Ecto neural progenitor cell (in vitro differentiated cells): ENCODE measurements at regions not wholly inside any gene's neighbourhood (a gene's known extent, or its start where the extent isn't known, plus 50 kb on each side); places are given as distances from the start of the nearest gene placed in this dataset.
"Not testable (repeated sequence)": the region's sequence is repeated elsewhere in the genome, so short reads cannot be mapped to it uniquely, and the experiment has no call there.

ENCODE experiments used
- DNase-seq: peaks from one replicate; pipeline ENCODE4 v3.0.0-alpha.2; 2018; ENCODE audit warnings: low spot score

DNA sequence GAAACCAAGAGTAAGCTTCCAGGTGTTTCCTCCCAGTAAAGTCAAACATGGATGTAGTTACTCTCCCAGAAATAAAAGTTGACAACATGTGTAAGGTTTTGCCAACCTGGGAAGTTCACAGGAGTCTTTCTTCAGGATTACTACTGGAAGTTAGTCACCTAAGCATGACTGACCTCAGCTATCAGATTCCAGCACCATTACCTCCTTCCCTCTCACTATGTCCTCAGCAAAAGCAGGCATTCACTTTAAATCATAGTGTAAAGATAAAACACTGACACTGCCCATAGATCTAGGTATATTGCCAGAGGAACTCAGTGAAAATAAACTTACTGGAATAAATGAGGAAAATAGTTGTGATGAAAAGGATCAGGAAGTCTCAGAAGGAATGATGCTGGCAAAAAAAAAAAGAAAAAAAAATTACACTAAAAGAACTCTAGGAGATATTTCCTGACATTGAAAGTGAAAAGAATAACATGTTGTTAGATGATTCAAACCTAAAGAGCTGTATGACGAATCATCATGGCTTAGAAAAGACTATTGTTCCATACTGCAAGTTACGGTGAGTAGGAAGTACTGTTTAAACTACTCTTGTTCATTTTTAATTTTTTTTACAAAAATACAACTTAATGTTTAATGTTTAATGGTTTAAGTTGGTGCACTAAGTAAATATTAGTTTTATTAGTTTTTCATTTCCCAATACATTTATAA, 484.5 kb upstream of the ZNF804A start:
- DNase-seq, result no peak

DNA sequence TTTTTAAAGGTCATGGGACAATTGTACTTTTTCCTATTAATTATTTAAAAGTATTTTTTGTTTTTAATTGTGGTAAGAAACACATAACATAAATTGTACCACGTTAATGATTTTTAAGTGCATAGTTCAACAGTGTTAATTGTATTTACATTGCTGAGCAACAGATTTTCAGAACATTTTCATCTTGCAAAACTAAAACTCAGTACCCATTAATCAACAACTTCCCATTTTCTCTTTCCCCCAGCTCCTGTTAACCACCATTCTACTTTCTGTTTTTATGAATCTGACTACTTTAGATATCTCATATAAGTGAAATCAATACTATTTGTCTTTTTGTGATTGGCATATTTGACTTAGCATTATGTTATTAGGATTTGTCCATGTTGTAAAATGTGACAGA, 483.9 kb upstream of the ZNF804A start:
- DNase-seq, result no peak

DNA sequence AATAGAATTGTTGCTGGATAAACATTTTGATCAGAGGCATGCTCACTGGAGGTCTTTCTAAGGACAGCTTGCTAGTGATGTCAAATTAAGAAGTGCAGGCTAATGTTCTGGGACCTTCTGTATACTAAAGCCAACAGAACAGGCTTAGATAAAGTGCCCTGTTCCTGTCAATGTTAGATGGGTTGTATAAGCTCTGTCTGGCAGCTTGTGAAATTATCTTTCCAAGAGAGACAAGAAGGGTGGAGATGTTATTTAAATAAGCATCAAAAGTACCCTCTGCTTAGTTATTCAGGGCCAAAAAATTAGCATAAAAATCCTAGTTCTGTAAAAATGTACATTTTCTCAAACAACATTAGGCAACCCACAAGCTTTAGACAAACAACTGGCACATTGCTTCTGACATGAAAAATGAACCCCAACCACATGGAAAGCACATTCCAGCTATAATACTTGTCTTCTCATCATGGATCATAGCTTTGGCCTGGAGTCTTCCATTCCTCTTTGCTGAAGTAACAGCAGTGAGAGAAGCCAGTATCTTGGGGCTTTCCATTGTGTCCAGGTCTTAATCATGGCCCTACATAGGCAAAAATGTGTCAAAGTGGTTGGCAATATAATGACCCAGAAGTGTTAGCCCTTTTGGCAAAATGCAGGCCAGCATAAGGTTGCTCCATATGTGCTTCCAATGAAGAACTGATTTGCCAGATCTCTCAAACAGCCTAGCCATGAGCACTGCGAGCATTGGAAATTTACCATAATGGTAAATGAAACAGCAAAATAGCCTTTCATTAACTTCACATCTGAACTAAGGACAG, 478.1 kb upstream of the ZNF804A start:
- DNase-seq, result no peak

DNA sequence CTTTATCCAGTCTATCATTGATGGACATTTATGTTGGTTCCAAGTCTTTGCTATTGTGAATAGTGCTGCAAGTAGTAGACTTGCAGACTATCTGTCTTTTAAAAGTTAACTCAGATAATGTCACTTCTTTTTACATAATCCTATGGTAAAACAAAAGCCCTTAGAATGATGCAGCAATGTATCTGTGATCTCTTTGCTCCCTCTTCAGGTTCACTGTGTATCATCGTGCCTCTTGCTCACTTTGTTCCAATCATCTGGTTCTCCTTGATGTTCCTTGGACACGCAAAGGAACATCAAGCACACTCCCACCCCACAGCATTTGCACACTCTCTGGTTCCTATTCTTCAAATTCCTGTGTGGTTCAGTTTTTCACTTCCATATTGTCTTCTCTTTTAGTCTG, 472.5 kb upstream of the ZNF804A start:
- no peak for DNase-seq

DNA sequence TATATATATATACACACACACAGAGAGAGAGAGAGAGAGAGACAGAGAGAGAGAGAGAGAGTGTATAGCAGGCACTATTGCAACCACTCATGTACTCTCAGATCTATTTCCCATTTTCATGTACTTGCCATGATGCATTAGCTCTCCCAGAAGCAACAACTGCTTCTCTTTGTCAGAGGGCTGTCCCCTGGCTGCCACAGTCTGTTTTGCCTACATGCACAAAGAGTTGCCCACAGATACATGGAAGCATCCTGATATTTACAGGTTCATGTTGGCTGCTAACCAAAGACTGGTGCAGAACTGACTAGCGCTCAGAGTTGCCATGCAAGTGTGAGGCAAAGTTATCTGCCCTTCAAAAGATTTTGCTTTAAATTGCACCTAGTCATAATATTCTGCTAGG, 469.3 kb upstream of the ZNF804A start:
- DNase-seq, result no peak

DNA sequence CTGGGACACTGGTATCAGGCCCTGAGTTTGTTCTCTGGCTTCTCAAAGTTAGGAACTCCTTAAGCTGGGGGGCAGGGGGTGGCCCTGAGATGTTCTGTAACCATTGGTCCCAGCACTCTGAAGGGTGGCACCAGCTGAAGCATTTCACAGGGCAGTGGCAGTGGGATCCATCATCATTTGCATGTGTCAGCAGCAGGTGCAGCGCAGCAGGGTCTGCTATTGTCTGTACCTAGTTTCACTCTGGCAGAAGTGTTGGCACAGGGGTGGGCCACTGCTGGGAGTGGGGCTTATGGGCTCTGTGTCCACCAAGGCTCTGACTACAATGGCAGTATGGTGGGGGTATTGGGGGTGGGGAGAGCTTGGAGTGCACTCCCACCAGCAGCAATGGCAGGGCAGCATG, 460.4 kb upstream of the ZNF804A start:
- DNase-seq, result no peak

DNA sequence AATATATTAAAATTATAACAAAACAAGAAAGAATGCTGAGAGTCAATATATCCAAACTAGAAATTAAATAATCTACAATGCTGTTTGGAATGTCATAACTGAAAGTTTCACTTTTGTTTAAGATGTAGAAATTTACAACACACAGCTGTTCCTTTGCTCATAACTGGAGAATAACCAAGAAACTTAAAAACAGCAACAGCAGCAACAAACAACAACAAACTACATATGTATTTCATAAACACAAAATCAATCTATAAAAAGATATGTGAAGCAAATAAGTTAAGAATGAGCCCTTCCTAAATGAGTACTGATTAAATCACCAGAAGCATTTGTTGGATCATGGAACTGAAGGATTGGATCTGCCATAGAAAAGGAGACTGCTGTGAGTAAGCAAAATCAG, 456.5 kb upstream of the ZNF804A start:
- DNase-seq, result no peak

DNA sequence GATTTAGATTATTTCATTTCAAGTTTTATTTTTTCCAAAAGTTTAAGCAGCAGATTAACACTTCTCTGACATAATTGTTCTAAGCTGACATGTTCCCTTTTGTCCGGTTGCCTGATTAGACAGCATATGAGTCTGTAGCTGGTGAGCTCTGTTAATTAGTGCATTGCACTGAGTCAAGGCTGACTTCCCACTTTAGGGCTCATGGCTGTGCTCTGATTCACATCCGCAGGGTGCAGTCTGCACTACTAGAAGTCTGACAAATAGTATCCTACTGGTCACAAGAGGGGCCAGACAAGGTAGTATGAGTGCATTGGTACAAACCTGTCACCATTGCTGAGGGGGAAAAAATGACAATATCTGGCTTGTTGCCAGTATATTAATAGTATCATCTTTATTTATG, 443.9 kb upstream of the ZNF804A start:
- DNase-seq, result no peak

DNA sequence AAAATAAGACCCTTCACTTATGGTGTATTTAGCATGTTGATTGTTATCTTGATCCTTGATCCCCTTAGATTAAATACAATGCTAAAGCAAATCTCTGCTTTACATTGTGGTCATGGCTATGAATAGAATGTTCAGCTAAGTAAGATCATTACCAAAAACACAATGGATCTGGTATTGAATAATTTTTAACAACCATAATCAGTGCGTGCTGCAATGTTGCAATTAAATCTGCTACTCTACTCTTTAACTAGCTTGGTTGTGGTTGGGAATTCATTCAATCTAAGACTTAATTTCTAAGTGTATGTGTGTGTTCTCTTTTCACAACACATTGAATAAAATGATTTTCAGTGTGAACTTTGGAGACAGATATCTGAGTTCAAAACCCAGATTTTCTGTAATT, 442.5 kb upstream of the ZNF804A start:
- DNase-seq, result no peak

DNA sequence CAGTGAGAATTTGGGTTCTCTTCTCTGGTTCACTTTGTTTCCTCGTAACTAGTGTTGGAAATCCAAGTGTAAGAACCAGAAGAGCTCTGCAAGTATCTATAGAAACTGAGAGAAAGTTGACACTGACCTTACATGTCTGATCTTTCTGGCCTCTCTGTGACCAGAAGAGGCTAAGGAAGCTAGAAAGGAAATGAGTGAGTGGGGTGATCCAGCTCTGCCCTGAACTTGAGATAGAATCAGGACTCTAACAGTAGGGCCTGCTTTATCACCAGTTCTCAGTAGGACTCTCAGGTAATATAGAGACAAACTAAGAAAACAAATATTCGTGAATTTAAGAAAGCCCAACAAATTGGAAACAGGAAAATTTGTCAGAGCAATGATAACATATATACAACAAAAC, 441.2 kb upstream of the ZNF804A start:
- DNase-seq, result no peak

DNA sequence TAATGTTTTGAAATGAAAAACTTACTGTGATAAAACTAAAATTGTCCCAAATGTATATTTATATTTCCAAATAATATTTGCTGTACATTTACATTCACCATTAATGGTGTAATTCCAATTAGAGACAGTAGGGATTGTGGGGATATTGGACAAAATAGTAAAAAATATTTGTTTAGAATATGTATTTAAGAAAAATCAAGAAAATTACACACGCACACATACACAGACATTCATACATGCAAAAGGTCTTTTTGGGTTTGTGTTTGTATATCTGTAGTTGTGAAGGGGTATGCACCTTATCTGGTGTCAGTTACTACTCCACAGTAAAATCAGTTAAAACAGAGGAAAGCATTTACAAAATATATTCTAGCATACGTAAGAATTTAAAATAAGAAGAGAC, 435.9 kb upstream of the ZNF804A start:
- no peak for DNase-seq

DNA sequence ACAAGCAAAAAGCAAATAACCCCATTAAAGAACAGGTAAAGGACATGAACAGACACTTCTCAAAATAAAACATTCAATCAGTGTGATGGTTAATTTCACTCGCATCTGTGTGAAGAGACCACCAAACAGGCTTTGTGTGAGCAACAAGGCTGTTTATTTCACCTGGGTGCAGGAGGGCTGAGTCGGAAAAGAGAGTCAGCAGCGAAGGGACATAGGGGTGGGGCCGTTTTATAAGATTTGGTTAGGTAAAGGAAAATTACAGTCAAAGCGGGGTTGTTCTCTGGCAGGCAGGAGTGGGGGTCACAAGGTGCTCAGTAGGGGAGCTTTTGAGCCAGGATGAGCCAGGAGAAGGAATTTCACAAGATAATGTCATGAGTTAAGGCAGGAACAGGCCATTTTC, 429.5 kb upstream of the ZNF804A start:
- DNase-seq, result not testable (repeated sequence)

DNA sequence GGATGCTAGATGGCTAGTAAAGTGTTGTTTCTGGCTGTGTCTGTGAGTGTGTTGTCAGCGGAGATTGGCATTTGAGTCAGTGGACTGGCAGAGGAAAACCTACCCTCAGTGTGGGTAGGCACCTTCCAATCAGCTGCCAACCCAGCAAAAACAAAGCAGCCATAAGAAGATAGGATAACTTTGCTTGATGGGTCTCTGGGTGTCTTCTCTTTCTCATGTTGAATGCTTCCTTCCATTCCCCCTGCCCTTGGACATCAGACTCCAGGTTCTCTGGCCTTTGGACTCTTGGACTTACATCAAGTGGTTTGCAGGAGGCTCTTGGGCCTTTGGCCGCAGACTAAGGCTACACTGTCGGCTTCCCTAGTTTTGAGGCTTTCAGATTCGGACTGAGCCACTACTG, 429.0 kb upstream of the ZNF804A start:
- DNase-seq, result no peak

DNA sequence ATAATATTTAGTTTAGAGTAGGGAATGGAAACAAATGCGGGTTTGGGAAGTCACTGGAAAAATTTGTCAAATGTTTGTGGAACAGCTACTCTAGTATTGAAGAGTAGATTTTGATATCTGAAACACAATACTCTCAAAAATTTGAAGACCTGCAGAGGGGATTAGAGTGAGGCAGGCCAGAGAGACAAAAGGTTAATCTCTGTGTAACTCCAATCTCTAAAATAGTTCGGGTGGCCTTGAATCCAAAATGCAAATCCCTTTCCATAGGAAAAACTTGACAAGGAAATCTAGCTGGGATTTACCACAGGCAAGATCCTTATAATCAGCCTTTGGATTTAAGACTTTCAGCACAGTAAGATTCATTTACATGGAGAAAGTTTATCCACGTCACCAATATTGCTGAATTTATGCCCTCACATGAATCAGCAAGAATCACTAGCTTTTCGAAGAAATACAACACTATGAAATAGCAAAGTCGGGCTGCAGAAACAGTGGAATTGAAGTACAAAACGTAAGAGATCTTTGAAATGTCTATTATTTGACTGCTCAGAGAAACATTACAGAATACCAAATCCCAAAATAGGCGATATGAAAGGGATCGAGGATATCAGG, 423.7 kb upstream of the ZNF804A start:
- DNase-seq, result no peak

DNA sequence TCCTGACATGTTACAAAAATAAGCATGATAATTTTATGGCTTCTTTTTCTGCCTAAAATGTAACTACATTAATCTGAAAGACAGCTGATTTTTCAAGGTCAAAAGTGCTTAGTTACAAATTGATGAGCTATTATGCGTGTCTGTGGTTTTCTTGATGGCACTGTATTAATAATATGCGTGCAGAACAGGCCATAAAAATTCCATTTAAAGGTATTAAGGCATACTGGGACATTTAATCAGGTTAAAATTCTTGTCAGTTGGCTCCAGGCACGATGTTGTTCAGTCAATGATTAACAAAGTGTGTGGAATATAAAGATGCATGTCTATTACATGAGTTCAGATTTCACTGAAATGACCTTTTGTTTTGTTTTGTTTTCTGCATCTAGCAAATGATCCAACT, 420.1 kb upstream of the ZNF804A start:
- DNase-seq, result no peak

DNA sequence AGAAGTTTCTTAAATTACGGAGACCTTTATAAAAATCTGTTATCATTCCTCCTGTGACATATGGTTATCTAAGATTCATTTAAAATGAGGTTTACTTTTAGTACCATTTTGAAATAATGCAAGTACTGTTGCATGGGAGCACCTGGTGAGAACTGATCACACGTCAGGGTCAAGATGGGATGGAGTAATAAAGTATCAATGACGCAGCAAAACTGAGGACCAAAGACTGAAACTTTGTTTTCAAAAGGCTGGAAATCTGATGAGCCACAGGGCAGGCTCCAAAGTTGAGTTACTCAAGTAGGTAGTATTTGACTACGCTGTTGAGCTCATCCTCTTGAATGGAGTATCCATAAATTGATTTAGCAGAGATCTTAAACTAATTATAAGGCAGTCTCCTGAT, 411.9 kb upstream of the ZNF804A start:
- DNase-seq, result no peak

DNA sequence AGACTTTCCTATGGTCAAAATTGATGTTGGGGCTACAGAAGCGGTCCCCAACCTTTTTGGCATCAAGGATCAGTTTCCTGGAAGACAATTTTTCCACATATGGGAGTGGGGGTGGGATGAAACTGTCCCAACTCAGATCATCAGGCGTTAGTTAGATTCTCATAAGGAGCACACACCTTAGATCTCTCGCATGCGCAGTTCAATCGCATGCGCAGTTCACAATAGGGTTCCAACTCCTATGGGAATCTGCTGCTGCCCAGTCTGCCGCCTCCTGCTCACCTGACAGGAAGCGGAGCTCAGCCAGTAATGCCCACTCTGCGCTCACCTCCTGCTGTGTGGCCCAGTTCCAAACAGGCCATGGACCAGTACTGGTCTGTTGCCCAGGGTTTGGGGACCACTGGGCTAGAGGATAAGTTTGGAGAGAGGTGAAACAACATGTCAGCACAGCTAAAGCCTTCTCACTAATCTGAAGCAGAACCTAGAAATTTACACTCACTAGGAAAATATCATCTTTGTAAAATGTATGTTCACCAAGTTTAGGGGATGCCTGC, 410.8 kb upstream of the ZNF804A start:
- DNase-seq, result no peak

DNA sequence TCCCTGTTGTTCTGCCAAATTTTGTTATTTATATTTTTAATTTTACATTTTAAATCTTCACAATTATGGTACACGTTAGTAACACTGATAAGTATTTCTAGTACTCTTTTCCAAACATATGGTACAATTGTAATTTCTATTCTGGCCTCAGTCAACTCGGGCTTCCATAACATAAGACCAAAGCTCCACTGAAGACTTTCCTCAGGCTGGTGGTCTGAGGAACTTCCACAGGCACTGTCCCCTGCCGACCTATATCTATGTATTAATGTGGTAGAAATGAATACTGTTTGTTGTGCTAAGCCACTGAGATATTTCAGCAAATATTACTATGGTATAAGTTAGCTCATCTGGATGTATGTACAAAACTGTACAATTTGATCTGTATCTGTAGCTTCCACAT, 407.6 kb upstream of the ZNF804A start:
- DNase-seq, result no peak

DNA sequence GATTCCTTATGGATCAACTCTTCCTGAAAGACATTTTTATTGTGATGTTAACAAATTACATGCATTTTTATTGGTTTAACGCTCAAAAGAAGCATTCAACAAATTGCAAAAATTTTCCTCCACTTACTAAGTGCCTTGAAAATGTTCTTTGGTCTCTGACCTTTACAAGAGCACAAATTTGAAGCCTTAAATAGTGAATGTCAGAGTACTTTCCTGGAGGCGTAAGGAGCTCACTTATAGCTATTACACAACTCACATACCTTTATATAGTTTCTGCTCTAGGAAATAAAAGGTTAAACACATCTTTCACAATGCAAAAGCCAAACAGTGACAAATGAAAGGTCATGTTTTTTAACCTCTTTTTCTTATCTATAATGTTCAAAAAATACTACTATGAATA, 405.7 kb upstream of the ZNF804A start:
- DNase-seq, result no peak

DNA sequence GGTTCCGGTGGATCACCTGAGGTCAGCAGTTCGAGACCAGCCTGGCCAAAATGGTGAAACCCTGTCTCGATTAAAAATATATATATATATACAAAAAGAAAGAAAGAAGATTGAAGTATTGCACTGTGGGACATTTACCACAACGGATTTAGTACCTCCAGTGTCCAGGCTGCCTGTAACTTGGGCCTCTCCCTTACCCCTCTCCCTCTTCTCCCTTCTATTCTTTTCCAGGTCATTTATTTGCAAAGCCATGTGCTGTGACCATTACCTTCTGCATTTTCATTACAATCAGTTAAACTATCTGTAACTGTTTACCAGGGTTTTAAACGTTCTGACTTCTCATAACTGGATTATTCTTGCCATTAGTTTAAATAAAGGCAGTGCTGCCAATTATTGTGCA, 400.9 kb upstream of the ZNF804A start:
- no peak for DNase-seq

DNA sequence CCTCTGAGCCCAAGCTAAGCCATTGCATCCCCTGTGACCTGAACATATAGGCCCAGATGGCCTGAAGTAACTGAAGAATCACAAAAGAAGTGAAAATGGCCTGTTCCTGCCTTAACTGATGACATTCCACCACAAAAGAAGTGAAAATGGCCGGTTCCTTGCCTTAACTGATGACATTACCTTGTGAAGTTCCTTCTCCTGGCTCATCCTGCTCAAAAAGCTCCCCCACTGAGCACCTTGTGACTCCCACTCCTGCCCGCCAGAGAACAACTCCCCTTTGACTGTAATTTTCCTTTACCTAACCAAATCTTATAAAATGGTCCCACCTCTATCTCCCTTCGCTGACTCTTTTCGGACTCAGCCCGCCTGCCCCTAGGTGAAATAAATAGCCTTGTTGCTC, 399.5 kb upstream of the ZNF804A start:
- not testable (repeated sequence) for DNase-seq

DNA sequence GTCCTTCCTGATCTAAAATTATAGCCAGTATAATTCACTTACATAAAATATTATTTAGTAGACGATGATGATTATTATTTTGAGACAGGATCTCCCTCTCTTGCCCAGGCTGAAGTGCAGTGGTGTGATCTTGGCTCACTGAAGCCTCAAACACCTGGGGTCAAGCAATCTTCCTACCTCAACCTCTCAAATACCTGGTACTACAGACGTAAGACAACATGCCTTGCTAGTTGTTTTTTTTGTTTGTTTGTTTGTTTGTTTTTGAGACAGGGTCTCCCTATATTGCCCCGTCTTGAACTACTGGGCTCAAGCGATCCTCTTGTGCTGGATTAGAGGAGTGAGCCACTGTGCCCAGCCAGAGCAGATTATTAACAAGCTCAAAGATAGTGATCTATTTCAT, 399.1 kb upstream of the ZNF804A start:
- DNase-seq, result no peak

DNA sequence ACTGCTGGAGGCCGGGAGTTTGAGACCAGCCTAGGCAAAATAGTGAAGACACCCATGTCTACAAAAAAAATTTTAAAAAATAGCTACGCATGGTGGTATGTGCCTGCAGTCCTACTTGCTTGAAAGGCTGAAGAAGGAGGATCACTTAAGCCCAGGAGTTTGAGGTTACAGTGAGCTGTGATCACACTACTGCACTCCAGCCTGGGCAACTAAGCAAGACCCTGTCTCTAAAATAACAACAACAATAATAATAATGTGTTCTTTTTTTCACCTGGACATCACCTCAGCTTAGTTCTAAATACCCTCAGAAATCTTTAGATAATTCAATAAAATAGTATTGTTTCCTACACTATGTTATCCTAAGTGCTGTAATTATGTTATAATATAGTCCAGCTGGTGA, 397.1 kb upstream of the ZNF804A start:
- DNase-seq, result no peak
